Endothelial cell of umbilical vein (primary cell): ENCODE measurements at regions not wholly inside any gene's neighbourhood (a gene's known extent, or its start where the extent isn't known, plus 50 kb on each side); places are given as distances from the start of the nearest gene placed in this dataset.

ENCODE experiments used
- BruUV-seq: library from RNA; stranded (reverse); fragments of 400-500 nt; replicated peaks from 2 replicates; lab custom pipeline; 2021; lab: Mats Ljungman, UMichigan
- CTCF ChIA-PET: fragments of 300-600, 350-600 bp; sonication (Branson Sonifier 250); formaldehyde crosslinking; loops from one replicate; lab custom pipeline; 2021; ENCODE audit warnings: antibody characterized with exemption, inconsistent platforms; lab: Charles Lee
- POLR2A ChIA-PET: fragments of 300-600, 350-600 bp; sonication (Branson Sonifier 250); formaldehyde crosslinking; loops from one replicate; lab custom pipeline; 2021; ENCODE audit warnings: antibody characterized with exemption, inconsistent platforms; lab: Charles Lee
- DNase-seq: peaks from one replicate; pipeline ENCODE4 v3.0.0-alpha.2; 2011; ENCODE audit warnings: low read depth, low spot score
- FAIRE-seq: peaks from 2 replicates; lab custom pipeline; 2011; peaks lifted over from hg19 to GRCh38; lab: Jason Lieb, UNC
- H2AFZ ChIP-seq: 2 replicates; pipeline ENCODE4 v1.6.0; 2012; ENCODE audit warnings: low read depth, low read length, control low read depth, inconsistent platforms
- H3K27ac ChIP-seq: 2 replicates; pipeline ENCODE4 v1.5.1; 2011; ENCODE audit warnings: low read depth, mild to moderate bottlenecking, control low read depth, low read length, moderate library complexity; ENCODE audit not compliant: insufficient read depth
- H3K27me3 ChIP-seq, 2 experiments: 2 replicates each; pipeline versions ENCODE4 v1.6.0 to v1.6.1; 2011; ENCODE audit warnings: low read length in 2 of 2, mixed read lengths in 1 of 2; ENCODE audit not compliant: control insufficient read depth in 2 of 2, insufficient read depth in 2 of 2
- H3K36me3 ChIP-seq, 2 experiments: 2 replicates in 1 of 2; 3 replicates in 1 of 2; pipeline ENCODE4 v1.5.1; 2011; ENCODE audit warnings: low read length in 2 of 2, mild to moderate bottlenecking in 1 of 2, moderate library complexity in 1 of 2; ENCODE audit not compliant: control insufficient read depth in 2 of 2, insufficient read depth in 2 of 2; ENCODE audit errors: extremely low read depth in 1 of 2
- H3K4me1 ChIP-seq: 3 replicates; pipeline ENCODE4 v1.5.1; 2011; ENCODE audit warnings: mild to moderate bottlenecking, low read length; ENCODE audit not compliant: control insufficient read depth, insufficient read depth; ENCODE audit errors: extremely low read depth
- H3K4me2 ChIP-seq: 2 replicates; pipeline ENCODE4 v1.6.1; 2011; ENCODE audit warnings: low read length, control low read depth, mixed read lengths; ENCODE audit not compliant: insufficient read depth
- H3K4me3 ChIP-seq, 3 experiments: fragments of 200-600 bp in 1 of 3; sonication (generic), shearing (Covaris generic) in 1 of 3; replicated peaks in 1 of 3; 2 replicates each; pipeline ENCODE4 v1.5.1; 2011 to 2016; ENCODE audit warnings: control low read depth in 3 of 3, low read length in 3 of 3, mild to moderate bottlenecking in 2 of 3, inconsistent platforms in 1 of 3, low read depth in 1 of 3, moderate library complexity in 1 of 3; ENCODE audit not compliant: insufficient read depth in 1 of 3
- H3K79me2 ChIP-seq: 2 replicates; pipeline ENCODE4 v1.6.0; 2012; ENCODE audit warnings: low read length, inconsistent platforms; ENCODE audit not compliant: control insufficient read depth, insufficient read depth
- H3K9ac ChIP-seq: replicated peaks from 2 replicates; pipeline ENCODE3; 2011; ENCODE audit warnings: low read length, control low read depth; ENCODE audit not compliant: insufficient read depth; ENCODE audit errors: extremely low read depth
- H3K9me1 ChIP-seq: replicated peaks from 3 replicates; pipeline ENCODE4 v1.6.0; 2011; ENCODE audit warnings: mild to moderate bottlenecking, low read length; ENCODE audit not compliant: control insufficient read depth, insufficient read depth; ENCODE audit errors: extremely low read depth
- H3K9me3 ChIP-seq: replicated peaks from 2 replicates; pipeline ENCODE4 v1.5.1; 2012; ENCODE audit warnings: low read length, inconsistent platforms; ENCODE audit not compliant: control insufficient read depth, insufficient read depth
- H4K20me1 ChIP-seq: replicated peaks from 2 replicates; pipeline ENCODE3; 2011; ENCODE audit warnings: mild to moderate bottlenecking, low read length; ENCODE audit not compliant: control insufficient read depth, insufficient read depth; ENCODE audit errors: extremely low read depth
- CTCF ChIP-seq, 2 donors: IDR thresholded peaks; 1 replicate in 1 of 2; 2 replicates in 1 of 2; pipeline ENCODE4 v1.5.1; 2011; ENCODE audit warnings: low read length in 2 of 2, mild to moderate bottlenecking in 2 of 2, moderate library complexity in 2 of 2, control low read depth in 1 of 2, inconsistent platforms in 1 of 2, low read depth in 1 of 2; ENCODE audit not compliant: insufficient read depth in 1 of 2; ENCODE audit errors: extremely low read depth in 1 of 2
- EZH2 ChIP-seq: IDR thresholded peaks from 2 replicates; pipeline ENCODE4 v1.6.1; 2012; ENCODE audit warnings: borderline replicate concordance, low read depth, mild to moderate bottlenecking, moderate library complexity, low read length, inconsistent platforms; ENCODE audit not compliant: severe bottlenecking
- FOS ChIP-seq: IDR thresholded peaks from 2 replicates; pipeline ENCODE4 v1.6.1; 2011; ENCODE audit warnings: mild to moderate bottlenecking, low read length, moderate library complexity, borderline replicate concordance; ENCODE audit not compliant: insufficient read depth
- GATA2 ChIP-seq: IDR thresholded peaks from 2 replicates; pipeline ENCODE4 v1.7.0; 2011; ENCODE audit warnings: low read depth, mild to moderate bottlenecking, moderate library complexity, mixed read lengths, low read length; ENCODE audit not compliant: insufficient read length, insufficient read depth
- JUN ChIP-seq: IDR thresholded peaks from 2 replicates; pipeline ENCODE4 v1.6.1; 2011; ENCODE audit warnings: borderline replicate concordance, low read depth; ENCODE audit not compliant: insufficient read length, insufficient read depth
- MAX ChIP-seq: IDR thresholded peaks from 2 replicates; pipeline ENCODE4 v1.6.1; 2011; ENCODE audit not compliant: insufficient read depth, insufficient read length
- MYC ChIP-seq: IDR thresholded peaks from one replicate; pipeline ENCODE4 v1.6.1; 2011; ENCODE audit warnings: mild to moderate bottlenecking, low read depth, low read length
- POLR2A ChIP-seq: IDR thresholded peaks from 2 replicates; pipeline ENCODE4 v1.6.1; 2012; ENCODE audit warnings: low read depth, mild to moderate bottlenecking, control low read depth, low read length
- POLR2AphosphoS5 ChIP-seq: IDR thresholded peaks from 2 replicates; pipeline ENCODE4 v1.6.1; 2012; ENCODE audit warnings: low read depth, mild to moderate bottlenecking, control low read depth, low read length, moderate library complexity; ENCODE audit not compliant: insufficient read depth
- dilution Hi-C: fragments of 300-500 bp; cut with MboI; formaldehyde crosslinking; loops from one replicate; pipeline ENCODE4 v1.15.0; 2019; ENCODE audit warnings: low sequenced_read_pairs; ENCODE audit not compliant: extremely low pct_ligation_motif_present
- intact Hi-C: fragments of 100-400 bp; cut with micrococcal nuclease; formaldehyde crosslinking; loops from one replicate; pipeline ENCODE4 v1.10.0; 2022

GRCh38 chr7:20513341-20513740 lies 102.1 kb upstream of the ABCB5 start:
- ChIA-PET CTCF (interaction anchor here (0.6 kb wide), 1 partner anchor 35 kb away, joined by 3 read pairs; no protein-coding TSS in a partner anchor), POLR2A (no interaction called here)

More at GRCh38 chr7:20513341-20513740, 102.1 kb upstream of the ABCB5 start:
- Histone ChIP-seq H3K27ac (no peak overlapping the region), H3K9me1 (no peaks in the 10 kb centered on the region), H3K36me3 (no peaks in the 10 kb centered on the region), H3K4me1 (peaks cover 32% of the 10 kb centered on the region), H2AFZ (no peak overlapping the region), H3K27me3 (no peaks in the 10 kb centered on the region), H3K9me3 (no peaks in the 10 kb centered on the region), H3K9ac (no peak overlapping the region), H3K4me2 (no peak overlapping the region), H3K79me2 (no peaks in the 10 kb centered on the region), H4K20me1 (no peaks in the 10 kb centered on the region), H3K4me3 (no peak overlapping the region)
- intact Hi-C loops = loop anchor here (10.0 kb wide), 1 partner anchor 299 kb away; the partner anchor contains the start of gene MACC1
- dilution Hi-C loops = no loop called here
- TF ChIP-seq MYC = no peak
- no peak for TF ChIP-seq POLR2A
- TF ChIP-seq GATA2 = no peak
- TF ChIP-seq POLR2AphosphoS5 = no peak
- no peak for TF ChIP-seq CTCF (IDR thresholded peaks at IDR 0.05; ENCODE audit: extremely low read depth in 1 of 2, insufficient read depth in 1 of 2, low read depth in 1 of 2, low read length in 2 of 2)
- TF ChIP-seq FOS = no peak
- TF ChIP-seq JUN = no peak
- TF ChIP-seq EZH2 = no peak
- no peak for TF ChIP-seq MAX
- no TSS peak for BruUV-seq
- DNase-seq (no peak), FAIRE-seq (no peak)
